ENCODE measurements at regions not wholly inside any gene's neighbourhood (a gene's known extent, or its start where the extent isn't known, plus 50 kb on each side); places are given as distances from the start of the nearest gene placed in this dataset.
A peak's percentile ranks its signal among the peaks of the same experiment; 100 is the strongest.

DNA sequence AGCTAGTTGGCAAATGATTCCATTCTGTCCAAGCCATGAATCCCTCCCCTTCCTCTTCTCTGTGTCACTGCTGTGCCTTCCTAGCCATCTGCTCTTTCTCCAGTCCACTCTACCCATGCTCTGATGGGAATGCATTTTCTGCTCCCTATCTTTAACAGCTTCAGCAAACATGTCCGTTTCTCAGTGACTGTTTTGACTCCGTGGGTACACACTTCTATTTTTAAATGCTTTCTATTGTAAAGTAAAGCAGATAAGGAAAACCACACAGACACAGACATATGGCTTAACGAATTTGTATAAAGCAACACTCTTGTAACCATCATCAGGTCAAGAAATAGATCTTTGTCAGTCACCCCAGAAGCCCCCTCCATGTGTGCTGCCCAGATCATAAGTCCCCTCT lies 72.4 kb upstream of the KLHL13 start:
- H3K27ac Mint-ChIP-seq: no peak overlapping the region

DNA sequence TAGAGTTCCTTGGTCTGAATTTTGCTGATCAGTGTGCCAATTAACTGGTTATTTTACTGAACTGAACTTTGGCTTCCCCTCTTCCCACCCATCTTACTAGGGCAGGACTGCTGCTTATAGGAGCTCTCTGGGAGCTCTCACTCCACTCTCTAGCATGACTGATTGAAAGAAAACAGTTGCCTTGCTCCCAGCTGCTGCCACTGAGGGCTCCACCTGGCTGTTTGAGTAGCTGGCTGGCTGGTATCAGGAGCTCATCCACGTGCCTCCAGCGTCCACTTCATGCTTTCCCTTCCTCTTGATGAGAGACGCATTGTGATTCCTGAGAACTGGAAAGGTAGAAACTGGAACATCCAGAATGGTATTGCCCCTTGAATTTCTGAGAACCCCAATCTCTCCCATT lies 73.0 kb upstream of the KLHL13 start:
- Mint-ChIP-seq H3K9me3 (peaks cover 28% of the 10 kb centered on the region), H3K36me3 (ENCODE audit: low read depth) (no peaks in the 10 kb centered on the region), H3K27ac (no peak overlapping the region), H3K4me3 (no peak overlapping the region), H3K4me1 (peaks cover 4% of the 10 kb centered on the region), H3K27me3 (ENCODE audit: low read depth, poor library complexity) (no peaks in the 10 kb centered on the region)
- TF ChIP-seq, protein P1, sequence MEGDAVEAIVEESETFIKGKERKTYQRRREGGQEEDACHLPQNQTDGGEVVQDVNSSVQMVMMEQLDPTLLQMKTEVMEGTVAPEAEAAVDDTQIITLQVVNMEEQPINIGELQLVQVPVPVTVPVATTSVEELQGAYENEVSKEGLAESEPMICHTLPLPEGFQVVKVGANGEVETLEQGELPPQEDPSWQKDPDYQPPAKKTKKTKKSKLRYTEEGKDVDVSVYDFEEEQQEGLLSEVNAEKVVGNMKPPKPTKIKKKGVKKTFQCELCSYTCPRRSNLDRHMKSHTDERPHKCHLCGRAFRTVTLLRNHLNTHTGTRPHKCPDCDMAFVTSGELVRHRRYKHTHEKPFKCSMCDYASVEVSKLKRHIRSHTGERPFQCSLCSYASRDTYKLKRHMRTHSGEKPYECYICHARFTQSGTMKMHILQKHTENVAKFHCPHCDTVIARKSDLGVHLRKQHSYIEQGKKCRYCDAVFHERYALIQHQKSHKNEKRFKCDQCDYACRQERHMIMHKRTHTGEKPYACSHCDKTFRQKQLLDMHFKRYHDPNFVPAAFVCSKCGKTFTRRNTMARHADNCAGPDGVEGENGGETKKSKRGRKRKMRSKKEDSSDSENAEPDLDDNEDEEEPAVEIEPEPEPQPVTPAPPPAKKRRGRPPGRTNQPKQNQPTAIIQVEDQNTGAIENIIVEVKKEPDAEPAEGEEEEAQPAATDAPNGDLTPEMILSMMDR (IDR thresholded peaks at IDR 0.05): no peak
- DNase-seq: no peak

More for the DNA sequence above, 72.4 kb upstream of the KLHL13 start:
- Mint-ChIP-seq H3K9me3 (peaks cover 33% of the 10 kb centered on the region), H3K4me1 (peaks cover 4% of the 10 kb centered on the region), H3K4me3 (no peak overlapping the region), H3K27me3 (ENCODE audit: low read depth, poor library complexity) (no peaks in the 10 kb centered on the region), H3K36me3 (ENCODE audit: low read depth) (no peaks in the 10 kb centered on the region)
- DNase-seq: no peak
- TF ChIP-seq, protein P1 (IDR thresholded peaks at IDR 0.05): no peak

DNA sequence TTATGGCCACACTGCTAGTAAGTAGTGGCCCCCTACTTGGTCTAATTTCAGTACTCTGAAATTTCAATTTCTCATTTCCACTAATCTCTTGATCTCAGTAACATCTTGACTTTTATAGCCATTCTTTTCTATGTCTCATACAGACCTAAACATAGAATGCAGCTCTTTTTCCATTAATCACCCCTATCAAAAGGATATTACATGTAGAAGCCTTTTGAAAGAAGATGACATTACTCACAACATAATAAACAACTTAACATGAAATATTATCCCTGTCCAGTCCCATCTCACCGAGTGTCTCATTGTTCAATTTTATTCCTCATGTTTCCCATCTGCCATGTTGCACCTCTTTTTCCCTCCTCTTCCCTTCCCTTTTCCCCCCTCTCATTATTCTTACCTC lies 81.1 kb upstream of the KLHL13 start:
- no peak overlapping the region for H3K27ac Mint-ChIP-seq
- H3K36me3 Mint-ChIP-seq (ENCODE audit: low read depth): no peaks in the 10 kb centered on the region
- TF ChIP-seq, protein P1 (IDR thresholded peaks at IDR 0.05): no peak
- no peak overlapping the region for H3K4me3 Mint-ChIP-seq
- H3K4me1 Mint-ChIP-seq: no peaks in the 10 kb centered on the region
- no peaks in the 10 kb centered on the region for H3K27me3 Mint-ChIP-seq (ENCODE audit: low read depth, poor library complexity)
- no peak for DNase-seq
- peaks cover 39% of the 10 kb centered on the region for H3K9me3 Mint-ChIP-seq

DNA sequence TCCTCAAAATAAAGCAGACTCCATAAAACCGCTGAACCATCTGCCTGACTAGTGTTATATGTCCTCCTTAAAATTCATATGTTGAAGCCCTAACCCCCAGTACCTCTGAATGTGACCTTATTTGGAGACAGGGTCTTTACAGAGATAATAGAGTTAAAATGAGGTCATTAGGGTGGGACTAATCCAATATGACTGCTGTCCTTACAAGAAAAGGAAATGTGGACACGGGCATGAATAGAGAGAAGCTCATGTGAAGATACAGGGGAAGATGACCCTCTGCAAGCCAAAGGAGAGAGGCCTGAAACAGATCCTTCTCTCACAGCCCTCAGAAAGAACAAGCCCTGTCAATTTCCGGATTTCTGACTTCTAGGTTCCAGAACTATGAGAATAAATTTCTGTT lies 82.0 kb upstream of the KLHL13 start:
- Mint-ChIP-seq H3K27me3 (ENCODE audit: low read depth, poor library complexity) (no peaks in the 10 kb centered on the region), H3K4me1 (no peaks in the 10 kb centered on the region), H3K27ac (peak overlapping the region; percentile 25), H3K9me3 (peaks cover 42% of the 10 kb centered on the region), H3K4me3 (no peak overlapping the region), H3K36me3 (ENCODE audit: low read depth) (no peaks in the 10 kb centered on the region)
- TF ChIP-seq, protein P1 (IDR thresholded peaks at IDR 0.05): no peak
- no peak for DNase-seq

DNA sequence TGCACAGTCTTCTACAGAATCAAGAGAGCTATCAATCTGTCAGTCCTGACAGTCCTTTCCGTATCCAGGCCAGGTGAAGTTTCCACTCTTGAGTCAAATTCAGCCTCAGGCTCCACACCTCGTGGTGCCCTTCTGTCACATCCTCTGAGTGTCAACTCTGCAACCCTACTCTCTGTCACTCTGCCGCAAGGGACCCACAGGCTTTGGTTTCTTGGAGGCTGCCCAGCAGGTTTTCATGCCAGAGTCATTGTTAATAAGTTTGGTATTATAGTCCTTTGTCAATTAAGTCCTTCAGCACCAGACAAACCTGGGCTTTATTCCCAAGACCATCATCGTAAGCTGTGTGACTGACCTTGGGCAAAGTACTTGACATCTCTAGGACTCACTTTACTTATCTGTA lies 83.4 kb upstream of the KLHL13 start:
- TF ChIP-seq, protein P1 (IDR thresholded peaks at IDR 0.05): no peak
- DNase-seq: no peak
- Mint-ChIP-seq H3K4me1 (no peaks in the 10 kb centered on the region), H3K36me3 (ENCODE audit: low read depth) (no peaks in the 10 kb centered on the region), H3K27ac (no peak overlapping the region), H3K27me3 (ENCODE audit: low read depth, poor library complexity) (no peaks in the 10 kb centered on the region), H3K9me3 (peaks cover 42% of the 10 kb centered on the region), H3K4me3 (no peak overlapping the region)

All from nephron progenitor cell (in vitro differentiated cells).